Endothelial cell (in vitro differentiated cells): ENCODE measurements at regions not wholly inside any gene's neighbourhood (a gene's known extent, or its start where the extent isn't known, plus 50 kb on each side); places are given as distances from the start of the nearest gene placed in this dataset.

Experiments used
- DNase-seq: peaks from one replicate; pipeline ENCODE4 v3.0.0; 2021; ENCODE audit warnings: low spot score
- H3K27ac Mint-ChIP-seq: one replicate; pipeline ENCODE4 v1.8.0; 2021; ENCODE audit warnings: mixed read lengths, inconsistent platforms; ENCODE audit not compliant: unreplicated experiment
- H3K27me3 Mint-ChIP-seq: one replicate; pipeline ENCODE4 v1.8.0; 2021; ENCODE audit warnings: mild to moderate bottlenecking, moderate library complexity, mixed read lengths, inconsistent platforms; ENCODE audit not compliant: unreplicated experiment
- H3K36me3 Mint-ChIP-seq: one replicate; pipeline ENCODE4 v1.8.0; 2021; ENCODE audit warnings: mild to moderate bottlenecking, low read depth, mixed read lengths, inconsistent platforms; ENCODE audit not compliant: unreplicated experiment
- H3K4me1 Mint-ChIP-seq: one replicate; pipeline ENCODE4 v1.8.0; 2021; ENCODE audit warnings: mild to moderate bottlenecking, mixed read lengths, inconsistent platforms; ENCODE audit not compliant: unreplicated experiment
- H3K4me3 Mint-ChIP-seq: one replicate; pipeline ENCODE4 v1.8.0; 2021; ENCODE audit warnings: mild to moderate bottlenecking, mixed read lengths, inconsistent platforms; ENCODE audit not compliant: unreplicated experiment
- H3K9me3 Mint-ChIP-seq: one replicate; pipeline ENCODE4 v1.8.0; 2021; ENCODE audit warnings: mixed read lengths, inconsistent platforms; ENCODE audit not compliant: unreplicated experiment
- TF ChIP-seq, protein P1 (sequence below): fragments of 200-600 bp; sonication (generic); IDR thresholded peaks from one replicate; pipeline ENCODE4 v1.5.0; 2021; ENCODE audit warnings: antibody characterized with exemption; ENCODE audit not compliant: unreplicated experiment

DNA sequence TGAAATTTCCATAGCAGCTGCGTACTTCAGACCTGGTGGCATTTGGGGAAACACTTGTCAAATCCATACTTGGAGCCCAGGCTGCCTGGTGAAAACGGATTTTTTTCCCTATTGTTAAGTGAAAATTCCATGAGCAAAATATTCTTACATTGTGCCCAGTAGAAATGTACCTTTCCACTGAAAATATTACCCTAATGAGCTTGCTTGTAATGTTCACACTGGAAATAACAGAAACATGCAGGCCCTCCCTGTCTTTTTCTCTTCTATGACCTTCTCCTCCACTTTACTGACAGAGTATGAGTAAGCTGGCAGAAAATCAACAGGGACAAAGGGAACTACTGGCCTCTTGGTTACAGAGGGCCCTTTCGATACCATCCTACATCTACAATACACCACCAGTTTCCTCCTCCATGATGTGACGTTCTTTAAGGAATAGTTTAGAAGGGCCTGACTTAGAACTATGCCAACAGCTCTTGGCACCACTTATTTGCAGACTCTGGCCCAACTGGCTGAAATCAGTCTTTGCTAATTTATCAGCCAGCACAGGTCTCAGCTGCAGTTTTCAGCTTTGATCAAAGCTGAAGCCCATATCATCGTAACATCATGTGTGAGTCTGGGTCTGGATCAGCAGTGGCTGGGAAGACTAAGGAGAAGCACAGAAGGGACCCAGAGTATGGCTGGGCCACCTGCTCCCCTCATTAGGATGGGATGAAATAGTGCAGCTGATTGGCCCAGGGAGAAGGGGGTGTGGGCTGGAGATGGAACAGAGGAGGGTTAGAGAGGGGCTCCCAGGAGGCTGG is 272.2 kb upstream of the ID2 start:
- H3K27ac Mint-ChIP-seq, result no peak overlapping the region
- H3K36me3 Mint-ChIP-seq, result no peaks in the 10 kb centered on the region
- no peak for DNase-seq
- H3K9me3 Mint-ChIP-seq, result no peaks in the 10 kb centered on the region
- TF ChIP-seq, protein P1, sequence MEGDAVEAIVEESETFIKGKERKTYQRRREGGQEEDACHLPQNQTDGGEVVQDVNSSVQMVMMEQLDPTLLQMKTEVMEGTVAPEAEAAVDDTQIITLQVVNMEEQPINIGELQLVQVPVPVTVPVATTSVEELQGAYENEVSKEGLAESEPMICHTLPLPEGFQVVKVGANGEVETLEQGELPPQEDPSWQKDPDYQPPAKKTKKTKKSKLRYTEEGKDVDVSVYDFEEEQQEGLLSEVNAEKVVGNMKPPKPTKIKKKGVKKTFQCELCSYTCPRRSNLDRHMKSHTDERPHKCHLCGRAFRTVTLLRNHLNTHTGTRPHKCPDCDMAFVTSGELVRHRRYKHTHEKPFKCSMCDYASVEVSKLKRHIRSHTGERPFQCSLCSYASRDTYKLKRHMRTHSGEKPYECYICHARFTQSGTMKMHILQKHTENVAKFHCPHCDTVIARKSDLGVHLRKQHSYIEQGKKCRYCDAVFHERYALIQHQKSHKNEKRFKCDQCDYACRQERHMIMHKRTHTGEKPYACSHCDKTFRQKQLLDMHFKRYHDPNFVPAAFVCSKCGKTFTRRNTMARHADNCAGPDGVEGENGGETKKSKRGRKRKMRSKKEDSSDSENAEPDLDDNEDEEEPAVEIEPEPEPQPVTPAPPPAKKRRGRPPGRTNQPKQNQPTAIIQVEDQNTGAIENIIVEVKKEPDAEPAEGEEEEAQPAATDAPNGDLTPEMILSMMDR, result no peak
- no peak overlapping the region for H3K4me3 Mint-ChIP-seq
- H3K4me1 Mint-ChIP-seq, result peaks cover 11% of the 10 kb centered on the region
- H3K27me3 Mint-ChIP-seq, result peaks cover 5% of the 10 kb centered on the region

GRCh38 chr2:8412082-8412481 is 269.8 kb upstream of the ID2 start:
- no peak for DNase-seq
- Mint-ChIP-seq H3K27me3 (peaks cover 5% of the 10 kb centered on the region), H3K36me3 (no peaks in the 10 kb centered on the region), H3K4me3 (no peak overlapping the region), H3K27ac (no peak overlapping the region), H3K9me3 (no peaks in the 10 kb centered on the region), H3K4me1 (peaks cover 11% of the 10 kb centered on the region)
- TF ChIP-seq, protein P1, result no peak

DNA sequence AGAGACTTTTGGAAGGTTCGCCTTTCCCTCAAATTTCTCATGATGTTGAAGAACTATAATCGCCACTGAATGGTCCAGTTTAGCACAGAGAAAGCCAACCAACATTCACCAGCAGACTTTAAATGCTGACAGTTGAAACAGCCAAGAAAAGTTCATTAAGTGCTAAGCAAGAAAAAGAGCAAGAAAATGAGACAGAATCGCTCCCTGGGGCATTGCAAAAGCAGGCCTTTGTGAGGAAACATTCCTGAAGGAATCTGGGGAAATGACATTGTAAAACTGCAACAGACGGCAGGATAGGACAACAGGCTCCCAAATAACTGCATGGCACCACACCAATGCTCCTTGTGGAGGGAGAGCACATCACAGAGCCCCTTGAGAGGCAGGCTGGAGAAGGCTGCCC is 269.3 kb upstream of the ID2 start:
- peaks cover 11% of the 10 kb centered on the region for H3K4me1 Mint-ChIP-seq
- no peaks in the 10 kb centered on the region for H3K36me3 Mint-ChIP-seq
- TF ChIP-seq, protein P1, result no peak
- no peak overlapping the region for H3K27ac Mint-ChIP-seq
- no peak overlapping the region for H3K4me3 Mint-ChIP-seq
- no peaks in the 10 kb centered on the region for H3K9me3 Mint-ChIP-seq
- H3K27me3 Mint-ChIP-seq, result peaks cover 5% of the 10 kb centered on the region
- DNase-seq, result no peak

DNA sequence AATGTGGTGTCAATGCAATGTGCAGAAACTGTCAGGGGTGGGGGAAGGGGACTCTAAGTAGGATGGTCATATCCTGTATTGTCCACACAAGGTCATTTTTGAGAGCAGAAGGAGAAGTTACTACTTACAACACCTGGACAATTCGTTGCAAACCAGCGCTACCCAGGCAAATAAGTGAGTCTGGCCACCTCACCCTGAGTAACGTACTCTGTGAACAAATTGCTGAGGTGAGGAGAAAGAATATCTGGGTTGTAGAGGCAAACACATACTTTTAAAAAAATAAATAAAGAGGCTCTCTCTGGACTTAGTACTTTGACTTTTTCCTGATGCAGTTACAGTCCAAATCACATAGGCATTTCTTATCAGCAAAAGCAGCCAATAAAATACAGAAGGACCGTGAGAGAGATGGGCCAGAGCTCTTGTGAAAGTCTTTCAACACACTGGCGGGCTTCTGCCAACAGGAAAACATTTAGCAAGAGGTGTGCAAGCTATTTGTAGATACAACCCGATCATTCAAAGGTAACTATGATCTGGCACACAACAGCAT is 268.2 kb upstream of the ID2 start:
- H3K4me1 Mint-ChIP-seq, result peaks cover 11% of the 10 kb centered on the region
- TF ChIP-seq, protein P1, result no peak
- no peaks in the 10 kb centered on the region for H3K36me3 Mint-ChIP-seq
- H3K27me3 Mint-ChIP-seq, result peaks cover 5% of the 10 kb centered on the region
- no peak overlapping the region for H3K4me3 Mint-ChIP-seq
- H3K27ac Mint-ChIP-seq, result no peak overlapping the region
- no peaks in the 10 kb centered on the region for H3K9me3 Mint-ChIP-seq
- DNase-seq, result no peak
